B cell (primary cell): ENCODE measurements at regions not wholly inside any gene's neighbourhood (a gene's known extent, or its start where the extent isn't known, plus 50 kb on each side); places are given as distances from the start of the nearest gene placed in this dataset.

Experiments
- EZH2 ChIP-seq: IDR thresholded peaks from 2 replicates; pipeline ENCODE4 v1.6.1; 2012; ENCODE audit warnings: borderline replicate concordance, low read depth, mild to moderate bottlenecking, moderate library complexity, low read length; ENCODE audit not compliant: insufficient read depth, poor library complexity, severe bottlenecking
- TF ChIP-seq, protein P1 (sequence below): fragments of 200-600 bp; IDR thresholded peaks from one replicate; pipeline ENCODE4 v1.8.0; 2022; ENCODE audit warnings: antibody characterized with exemption, mild to moderate bottlenecking

- TF ChIP-seq, protein P1, sequence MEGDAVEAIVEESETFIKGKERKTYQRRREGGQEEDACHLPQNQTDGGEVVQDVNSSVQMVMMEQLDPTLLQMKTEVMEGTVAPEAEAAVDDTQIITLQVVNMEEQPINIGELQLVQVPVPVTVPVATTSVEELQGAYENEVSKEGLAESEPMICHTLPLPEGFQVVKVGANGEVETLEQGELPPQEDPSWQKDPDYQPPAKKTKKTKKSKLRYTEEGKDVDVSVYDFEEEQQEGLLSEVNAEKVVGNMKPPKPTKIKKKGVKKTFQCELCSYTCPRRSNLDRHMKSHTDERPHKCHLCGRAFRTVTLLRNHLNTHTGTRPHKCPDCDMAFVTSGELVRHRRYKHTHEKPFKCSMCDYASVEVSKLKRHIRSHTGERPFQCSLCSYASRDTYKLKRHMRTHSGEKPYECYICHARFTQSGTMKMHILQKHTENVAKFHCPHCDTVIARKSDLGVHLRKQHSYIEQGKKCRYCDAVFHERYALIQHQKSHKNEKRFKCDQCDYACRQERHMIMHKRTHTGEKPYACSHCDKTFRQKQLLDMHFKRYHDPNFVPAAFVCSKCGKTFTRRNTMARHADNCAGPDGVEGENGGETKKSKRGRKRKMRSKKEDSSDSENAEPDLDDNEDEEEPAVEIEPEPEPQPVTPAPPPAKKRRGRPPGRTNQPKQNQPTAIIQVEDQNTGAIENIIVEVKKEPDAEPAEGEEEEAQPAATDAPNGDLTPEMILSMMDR = no peak
- no peak for TF ChIP-seq EZH2
Measured at GRCh38 chr10:20627087-20627486, 270.0 kb downstream of the NEBL start.
